ENCODE measurements at regions not wholly inside any gene's neighbourhood (a gene's known extent, or its start where the extent isn't known, plus 50 kb on each side); places are given as distances from the start of the nearest gene placed in this dataset.
A peak's percentile ranks its signal among the peaks of the same experiment; 100 is the strongest.

DNA sequence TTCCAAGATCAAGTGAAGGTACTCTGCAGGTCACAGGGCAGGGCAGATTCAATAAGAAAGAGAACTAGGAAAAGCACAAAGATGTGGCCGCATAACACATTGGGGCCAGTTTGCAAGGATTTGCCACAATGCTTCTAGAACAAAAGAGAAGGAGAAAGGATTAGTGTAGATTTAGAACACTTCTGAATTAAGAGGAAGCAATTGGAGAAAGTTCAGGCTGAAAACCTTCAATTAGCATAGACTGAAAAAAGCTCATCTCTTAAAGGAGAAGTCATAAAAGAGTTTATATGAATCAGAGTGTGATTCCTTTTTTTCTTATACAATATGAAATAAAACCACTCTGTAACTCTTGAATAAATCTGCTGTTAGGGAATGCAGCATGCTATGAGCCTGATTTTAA is 215.6 kb upstream of the FAT1 start:
- Histone ChIP-seq H3K36me3 (ENCODE audit: insufficient read depth, low read length) (no peaks in the 10 kb centered on the region), H2AFZ (ENCODE audit: low read length) (no peak overlapping the region), H4K20me1 (ENCODE audit: insufficient read depth, low read length) (no peaks in the 10 kb centered on the region), H3K4me2 (ENCODE audit: insufficient read depth, low read length) (no peak overlapping the region), H3K27me3 (ENCODE audit: insufficient read depth, low read length) (no peaks in the 10 kb centered on the region), H3K4me1 (ENCODE audit: insufficient read depth, low read length) (peaks cover 34% of the 10 kb centered on the region), H3K9me3 (ENCODE audit: low read depth, low read length) (no peaks in the 10 kb centered on the region), H3K4me3 (ENCODE audit: insufficient read depth, low read length) (no peak overlapping the region), H3K79me2 (ENCODE audit: insufficient read depth, low read length) (no peaks in the 10 kb centered on the region), H3K27ac (ENCODE audit: low read depth, low read length) (no peak overlapping the region)
- no peak for DNase-seq (ENCODE audit: insufficient read length, low spot score, missing footprints)
- no peak for TF ChIP-seq CTCF (IDR thresholded peaks at IDR 0.05; ENCODE audit: extremely low read depth, low read depth, low read length)

- no peak overlapping the region for H3K4me2 ChIP-seq (ENCODE audit: insufficient read depth, low read length)
- H3K36me3 ChIP-seq (ENCODE audit: insufficient read depth, low read length), result no peaks in the 10 kb centered on the region
- no peak overlapping the region for H3K27ac ChIP-seq (ENCODE audit: low read depth, low read length)
- TF ChIP-seq CTCF (IDR thresholded peaks at IDR 0.05; ENCODE audit: extremely low read depth, low read depth, low read length), result no peak
- no peak for DNase-seq (ENCODE audit: insufficient read length, low spot score, missing footprints)
- no peaks in the 10 kb centered on the region for H3K27me3 ChIP-seq (ENCODE audit: insufficient read depth, low read length)
- peaks cover 34% of the 10 kb centered on the region for H3K4me1 ChIP-seq (ENCODE audit: insufficient read depth, low read length)
- no peaks in the 10 kb centered on the region for H4K20me1 ChIP-seq (ENCODE audit: insufficient read depth, low read length)
- no peak overlapping the region for H3K4me3 ChIP-seq (ENCODE audit: insufficient read depth, low read length)
- no peak overlapping the region for H2AFZ ChIP-seq (ENCODE audit: low read length)
- H3K9me3 ChIP-seq (ENCODE audit: low read depth, low read length), result no peaks in the 10 kb centered on the region
- H3K79me2 ChIP-seq (ENCODE audit: insufficient read depth, low read length), result no peaks in the 10 kb centered on the region
These were observed 216.1 kb upstream of the FAT1 start for GRCh38 chr4:186939766-186940165.

GRCh38 chr4:186940476-186940875 is 216.8 kb upstream of the FAT1 start:
- Histone ChIP-seq H4K20me1 (ENCODE audit: insufficient read depth, low read length) (no peaks in the 10 kb centered on the region), H3K27ac (ENCODE audit: low read depth, low read length) (no peak overlapping the region), H2AFZ (ENCODE audit: low read length) (no peak overlapping the region), H3K79me2 (ENCODE audit: insufficient read depth, low read length) (no peaks in the 10 kb centered on the region), H3K27me3 (ENCODE audit: insufficient read depth, low read length) (no peaks in the 10 kb centered on the region), H3K9me3 (ENCODE audit: low read depth, low read length) (no peaks in the 10 kb centered on the region), H3K4me3 (ENCODE audit: insufficient read depth, low read length) (no peak overlapping the region), H3K4me2 (ENCODE audit: insufficient read depth, low read length) (no peak overlapping the region), H3K4me1 (ENCODE audit: insufficient read depth, low read length) (peaks cover 29% of the 10 kb centered on the region), H3K36me3 (ENCODE audit: insufficient read depth, low read length) (no peaks in the 10 kb centered on the region)
- TF ChIP-seq CTCF (IDR thresholded peaks at IDR 0.05; ENCODE audit: extremely low read depth, low read depth, low read length), result no peak
- DNase-seq (ENCODE audit: insufficient read length, low spot score, missing footprints), result no peak

- Histone ChIP-seq H3K4me2 (ENCODE audit: insufficient read depth, low read length) (peak overlapping the region; percentile 19), H3K4me3 (ENCODE audit: insufficient read depth, low read length) (no peak overlapping the region), H3K4me1 (ENCODE audit: insufficient read depth, low read length) (peaks cover 10% of the 10 kb centered on the region), H3K27ac (ENCODE audit: low read depth, low read length) (no peak overlapping the region), H3K36me3 (ENCODE audit: insufficient read depth, low read length) (no peaks in the 10 kb centered on the region), H3K79me2 (ENCODE audit: insufficient read depth, low read length) (no peaks in the 10 kb centered on the region), H3K9me3 (ENCODE audit: low read depth, low read length) (no peaks in the 10 kb centered on the region), H2AFZ (ENCODE audit: low read length) (peak overlapping the region; percentile 13), H4K20me1 (ENCODE audit: insufficient read depth, low read length) (no peaks in the 10 kb centered on the region), H3K27me3 (ENCODE audit: insufficient read depth, low read length) (no peaks in the 10 kb centered on the region)
- TF ChIP-seq CTCF (IDR thresholded peaks at IDR 0.05; ENCODE audit: extremely low read depth, low read depth, low read length), result no peak
- DNase-seq (ENCODE audit: insufficient read length, low spot score, missing footprints), result no peak
These were observed 219.2 kb upstream of the FAT1 start for GRCh38 chr4:186942758-186943377.
